SK-N-MC (cell line): ENCODE measurements at regions not wholly inside any gene's neighbourhood (a gene's known extent, or its start where the extent isn't known, plus 50 kb on each side); places are given as distances from the start of the nearest gene placed in this dataset.

Experiments used
- EZH2 ChIP-seq: fragments of 200-600 bp; sonication (generic); IDR thresholded peaks from one replicate; pipeline ENCODE4 v1.6.1; 2017; ENCODE audit warnings: antibody characterized with exemption
- FOXP2 ChIP-seq: optimal IDR thresholded peaks from 2 replicates; pipeline ENCODE3; 2011; ENCODE audit warnings: mild to moderate bottlenecking, moderate library complexity; ENCODE audit not compliant: insufficient read depth; ENCODE audit errors: extremely low read length, control extremely low read depth

DNA sequence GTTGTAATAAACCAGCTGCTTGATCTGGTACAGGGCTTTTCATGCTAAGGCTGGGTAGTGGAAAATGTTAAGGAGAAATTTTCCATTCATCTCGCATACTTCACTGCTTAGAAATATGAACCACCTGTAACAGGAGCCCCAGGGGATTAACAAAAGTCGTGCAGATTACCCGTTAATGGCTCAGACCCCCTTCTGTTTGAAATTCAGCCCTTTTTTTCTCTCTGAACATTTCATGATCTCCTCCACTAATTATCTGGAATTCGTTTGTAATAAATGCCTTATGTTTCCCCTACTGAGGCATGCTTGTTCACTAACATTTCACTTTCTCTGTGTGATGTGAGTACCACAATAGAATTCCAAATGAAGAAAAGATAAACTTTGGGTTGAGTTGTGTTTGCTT lies 336.4 kb upstream of the HSF2 start:
- TF ChIP-seq EZH2 (no peak), FOXP2 (no peak)
